ENCODE measurements at regions not wholly inside any gene's neighbourhood (a gene's known extent, or its start where the extent isn't known, plus 50 kb on each side); places are given as distances from the start of the nearest gene placed in this dataset.

DNA sequence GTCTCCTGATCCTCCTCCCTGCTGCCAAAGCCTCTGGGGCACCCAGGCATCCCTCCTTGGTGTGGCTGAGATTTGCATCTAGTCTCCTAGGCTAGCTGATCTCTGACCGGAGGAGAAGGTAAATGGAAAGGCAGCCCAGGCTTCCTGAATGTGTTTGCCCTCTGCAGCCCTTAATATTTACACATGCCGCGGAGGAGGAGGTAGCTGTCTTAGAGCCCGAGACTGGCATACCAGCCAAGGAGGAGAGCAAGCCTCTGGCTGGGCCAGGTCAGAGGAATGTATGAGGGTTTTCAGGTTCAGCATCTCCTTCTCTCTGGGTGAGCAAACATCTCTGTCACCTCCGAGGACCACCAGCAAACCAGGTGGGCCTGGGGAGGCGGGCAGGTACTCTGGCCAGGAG is 86.0 kb upstream of the GRIK3 start:
- TF ChIP-seq CTCF (conservative IDR thresholded peaks at IDR 0.05 in 1 of 2, IDR thresholded peaks at IDR 0.05 in 1 of 2; ENCODE audit: extremely low read depth in 1 of 2, insufficient read depth in 1 of 2, low read depth in 1 of 2, low read length in 2 of 2) (no peak), EZH2 (IDR thresholded peaks at IDR 0.05; ENCODE audit: borderline replicate concordance, low read length) (no peak)
